WTC11 (cell line): ENCODE measurements at regions not wholly inside any gene's neighbourhood (a gene's known extent, or its start where the extent isn't known, plus 50 kb on each side); places are given as distances from the start of the nearest gene placed in this dataset.

Experiments
- ATAC-seq: fragments of 200-7000 bp; cut with Tn5 transposase; 2 replicates; pipeline ENCODE4 v1.10.0; 2021; ENCODE audit warnings: mild to moderate bottlenecking, moderate library complexity
- CTCF ChIA-PET: fragments of 300-600 bp; sonication (Branson Sonifier 250); formaldehyde crosslinking; loops from one replicate; lab custom pipeline; 2021; ENCODE audit warnings: antibody characterized with exemption; lab: Charles Lee
- POLR2A ChIA-PET: fragments of 350-600 bp; sonication (Branson Sonifier 250); formaldehyde crosslinking; loops from one replicate; lab custom pipeline; 2021; ENCODE audit warnings: antibody characterized with exemption; lab: Charles Lee
- DNase-seq: peaks from one replicate; pipeline ENCODE4 v3.0.0; 2021; ENCODE audit warnings: low spot score
- H3K27ac Mint-ChIP-seq: 2 replicates; pipeline ENCODE4 v1.8.0; 2021; ENCODE audit warnings: mixed read lengths
- H3K27me3 Mint-ChIP-seq: 2 replicates; pipeline ENCODE4 v1.8.0; 2021; ENCODE audit warnings: low read depth, mild to moderate bottlenecking, moderate library complexity, mixed read lengths
- H3K36me3 Mint-ChIP-seq: 2 replicates; pipeline ENCODE4 v1.8.0; 2021; ENCODE audit warnings: mixed read lengths
- H3K4me1 Mint-ChIP-seq: 2 replicates; pipeline ENCODE4 v1.8.0; 2022; ENCODE audit warnings: mixed read lengths
- H3K4me3 Mint-ChIP-seq: 2 replicates; pipeline ENCODE4 v1.8.0; 2021; ENCODE audit warnings: mild to moderate bottlenecking, moderate library complexity, mixed read lengths
- H3K9me3 Mint-ChIP-seq: 2 replicates; pipeline ENCODE4 v1.8.0; 2021; ENCODE audit warnings: mixed read lengths
- ATF1 ChIP-seq: sonication (generic); formaldehyde crosslinking; IDR thresholded peaks from 2 replicates; pipeline ENCODE4 v1.8.1; 2023; ENCODE audit warnings: mild to moderate bottlenecking, moderate library complexity, missing genetic modification reagents
- CBFB ChIP-seq: sonication (generic); formaldehyde crosslinking; IDR thresholded peaks from 2 replicates; pipeline ENCODE4 v1.8.1; 2022; ENCODE audit warnings: mild to moderate bottlenecking, low read depth, missing genetic modification reagents
- CREB1 ChIP-seq: sonication (generic); formaldehyde crosslinking; IDR thresholded peaks from 2 replicates; pipeline ENCODE4 v1.8.0; 2023; ENCODE audit warnings: mild to moderate bottlenecking, missing genetic modification reagents
- EMX1 ChIP-seq: fragments of 250-450 bp; sonication (Bioruptor Pico); IDR thresholded peaks from 2 replicates; pipeline ENCODE4 v1.8.0; 2021; ENCODE audit warnings: mild to moderate bottlenecking
- ESRRA ChIP-seq: sonication (generic); formaldehyde crosslinking; IDR thresholded peaks from 2 replicates; pipeline ENCODE4 v1.8.1; 2022; ENCODE audit warnings: mild to moderate bottlenecking, missing genetic modification reagents, borderline replicate concordance
- GABPB1 ChIP-seq: sonication (generic); formaldehyde crosslinking; IDR thresholded peaks from 2 replicates; pipeline ENCODE4 v1.8.1; 2023; ENCODE audit warnings: mild to moderate bottlenecking, missing genetic modification reagents
- GRHL2 ChIP-seq: fragments of 250-450 bp; sonication (Bioruptor Pico); IDR thresholded peaks from 2 replicates; pipeline ENCODE4 v1.8.0; 2022; ENCODE audit warnings: mild to moderate bottlenecking, moderate library complexity; ENCODE audit not compliant: insufficient replicate concordance, severe bottlenecking
- GTF2I ChIP-seq: fragments of 250-450 bp; sonication (Bioruptor Pico); conservative IDR thresholded peaks from 2 replicates; pipeline ENCODE4 v1.4.0; 2021; ENCODE audit warnings: mild to moderate bottlenecking
- IRF2 ChIP-seq: sonication (generic); formaldehyde crosslinking; IDR thresholded peaks from 2 replicates; pipeline ENCODE4 v1.8.0; 2022; ENCODE audit warnings: low read depth, missing genetic modification reagents, borderline replicate concordance
- MLX ChIP-seq: sonication (generic); formaldehyde crosslinking; IDR thresholded peaks from 2 replicates; pipeline ENCODE4 v1.8.1; 2023; ENCODE audit warnings: mild to moderate bottlenecking, missing genetic modification reagents, moderate library complexity
- MYBL2 ChIP-seq: sonication (generic); formaldehyde crosslinking; IDR thresholded peaks from 2 replicates; pipeline ENCODE4 v1.8.1; 2023; ENCODE audit warnings: mild to moderate bottlenecking, moderate library complexity, missing genetic modification reagents
- NR1H2 ChIP-seq: sonication (generic); formaldehyde crosslinking; IDR thresholded peaks from 2 replicates; pipeline ENCODE4 v1.9.0; 2021; ENCODE audit warnings: mild to moderate bottlenecking, moderate library complexity, missing genetic modification reagents
- NR3C1 ChIP-seq: sonication (generic); formaldehyde crosslinking; conservative IDR thresholded peaks from 2 replicates; pipeline ENCODE4 v1.8.1; 2023; ENCODE audit warnings: low read depth, mild to moderate bottlenecking, missing genetic modification reagents
- OVOL2 ChIP-seq: fragments of 250-450 bp; sonication (Bioruptor Pico); IDR thresholded peaks from 2 replicates; pipeline ENCODE4 v1.9.0; 2021; ENCODE audit warnings: mild to moderate bottlenecking, borderline replicate concordance
- RORB ChIP-seq: fragments of 250-450 bp; sonication (Bioruptor Pico); IDR thresholded peaks from 2 replicates; pipeline ENCODE4 v1.9.0; 2021; ENCODE audit warnings: mild to moderate bottlenecking
- SMAD3 ChIP-seq: sonication (generic); formaldehyde crosslinking; IDR thresholded peaks from 2 replicates; pipeline ENCODE4 v1.8.0; 2022; ENCODE audit warnings: missing genetic modification reagents, mild to moderate bottlenecking, borderline replicate concordance
- SOX15 ChIP-seq: fragments of 250-450 bp; sonication (Bioruptor Pico); IDR thresholded peaks from 2 replicates; pipeline ENCODE4 v1.9.0; 2021; ENCODE audit warnings: mild to moderate bottlenecking
- SP1 ChIP-seq: sonication (generic); formaldehyde crosslinking; conservative IDR thresholded peaks from 2 replicates; pipeline ENCODE4 v1.8.1; 2022; ENCODE audit warnings: missing genetic modification reagents
- TEAD4 ChIP-seq: sonication (generic); formaldehyde crosslinking; IDR thresholded peaks from 2 replicates; pipeline ENCODE4 v1.8.0; 2022; ENCODE audit warnings: mild to moderate bottlenecking, missing genetic modification reagents
- ZBTB43 ChIP-seq: sonication (generic); formaldehyde crosslinking; IDR thresholded peaks from 2 replicates; pipeline ENCODE4 v1.8.1; 2023; ENCODE audit warnings: mild to moderate bottlenecking, missing genetic modification reagents
- ZNF317 ChIP-seq: sonication (generic); formaldehyde crosslinking; IDR thresholded peaks from 2 replicates; pipeline ENCODE4 v1.8.1; 2023; ENCODE audit warnings: low read depth, mild to moderate bottlenecking, moderate library complexity, missing genetic modification reagents, borderline replicate concordance
- ZNF396 ChIP-seq: fragments of 250-450 bp; sonication (Bioruptor Pico); IDR thresholded peaks from 2 replicates; pipeline ENCODE4 v1.8.0; 2021; ENCODE audit warnings: mild to moderate bottlenecking, moderate library complexity, borderline replicate concordance
- ZNF416 ChIP-seq: fragments of 250-450 bp; sonication (Bioruptor Pico); IDR thresholded peaks from 2 replicates; pipeline ENCODE4 v1.9.0; 2021; ENCODE audit warnings: mild to moderate bottlenecking, inconsistent platforms
- TF ChIP-seq, protein P1 (sequence below): fragments of 250-450 bp; sonication (Bioruptor Pico); IDR thresholded peaks from 2 replicates; pipeline ENCODE4 v2.1.2; 2022; ENCODE audit warnings: mild to moderate bottlenecking, moderate library complexity
- TF ChIP-seq, protein P2 (sequence below): sonication (generic); formaldehyde crosslinking; IDR thresholded peaks from 2 replicates; pipeline ENCODE4 v1.8.1; 2022; ENCODE audit warnings: low read depth, mild to moderate bottlenecking, moderate library complexity, missing genetic modification reagents, borderline replicate concordance

- TF ChIP-seq SOX15 (CRISPR knock-in tag), result no peak
- TF ChIP-seq CREB1 (CRISPR knock-in tag), result no peak
- TF ChIP-seq TEAD4 (CRISPR knock-in tag), result no peak
These were observed 164.5 kb upstream of the EGFLAM start (continued) for GRCh38 chr5:38093855-38094254.

- no peak for TF ChIP-seq ATF1
- TF ChIP-seq, protein P1, sequence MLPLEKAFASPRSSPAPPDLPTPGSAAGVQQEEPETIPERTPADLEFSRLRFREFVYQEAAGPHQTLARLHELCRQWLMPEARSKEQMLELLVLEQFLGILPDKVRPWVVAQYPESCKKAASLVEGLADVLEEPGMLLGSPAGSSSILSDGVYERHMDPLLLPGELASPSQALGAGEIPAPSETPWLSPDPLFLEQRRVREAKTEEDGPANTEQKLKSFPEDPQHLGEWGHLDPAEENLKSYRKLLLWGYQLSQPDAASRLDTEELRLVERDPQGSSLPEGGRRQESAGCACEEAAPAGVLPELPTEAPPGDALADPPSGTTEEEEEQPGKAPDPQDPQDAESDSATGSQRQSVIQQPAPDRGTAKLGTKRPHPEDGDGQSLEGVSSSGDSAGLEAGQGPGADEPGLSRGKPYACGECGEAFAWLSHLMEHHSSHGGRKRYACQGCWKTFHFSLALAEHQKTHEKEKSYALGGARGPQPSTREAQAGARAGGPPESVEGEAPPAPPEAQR (CRISPR knock-in tag), result no peak
- no peak for TF ChIP-seq ESRRA (CRISPR knock-in tag)
- no peak for TF ChIP-seq NR1H2
- TF ChIP-seq ZBTB43 (CRISPR knock-in tag), result no peak
- no peaks in the 10 kb centered on the region for H3K27me3 Mint-ChIP-seq
- H3K4me1 Mint-ChIP-seq, result 0 out of 2 replicates have a peak, but pooled peaks cover 3% of the 10 kb centered on the region
- H3K4me3 Mint-ChIP-seq, result no peak overlapping the region
- peaks cover 3% of the 10 kb centered on the region; the same call in 1 of the 2 replicates for H3K9me3 Mint-ChIP-seq
- CTCF ChIA-PET, result no interaction called here
- POLR2A ChIA-PET, result no interaction called here
- no peak for DNase-seq
- ATAC-seq, result no peak
- H3K27ac Mint-ChIP-seq, result no peak overlapping the region
- no peaks in the 10 kb centered on the region for H3K36me3 Mint-ChIP-seq
These were observed 171.6 kb upstream of the EGFLAM start for GRCh38 chr5:38086777-38087176.

DNA sequence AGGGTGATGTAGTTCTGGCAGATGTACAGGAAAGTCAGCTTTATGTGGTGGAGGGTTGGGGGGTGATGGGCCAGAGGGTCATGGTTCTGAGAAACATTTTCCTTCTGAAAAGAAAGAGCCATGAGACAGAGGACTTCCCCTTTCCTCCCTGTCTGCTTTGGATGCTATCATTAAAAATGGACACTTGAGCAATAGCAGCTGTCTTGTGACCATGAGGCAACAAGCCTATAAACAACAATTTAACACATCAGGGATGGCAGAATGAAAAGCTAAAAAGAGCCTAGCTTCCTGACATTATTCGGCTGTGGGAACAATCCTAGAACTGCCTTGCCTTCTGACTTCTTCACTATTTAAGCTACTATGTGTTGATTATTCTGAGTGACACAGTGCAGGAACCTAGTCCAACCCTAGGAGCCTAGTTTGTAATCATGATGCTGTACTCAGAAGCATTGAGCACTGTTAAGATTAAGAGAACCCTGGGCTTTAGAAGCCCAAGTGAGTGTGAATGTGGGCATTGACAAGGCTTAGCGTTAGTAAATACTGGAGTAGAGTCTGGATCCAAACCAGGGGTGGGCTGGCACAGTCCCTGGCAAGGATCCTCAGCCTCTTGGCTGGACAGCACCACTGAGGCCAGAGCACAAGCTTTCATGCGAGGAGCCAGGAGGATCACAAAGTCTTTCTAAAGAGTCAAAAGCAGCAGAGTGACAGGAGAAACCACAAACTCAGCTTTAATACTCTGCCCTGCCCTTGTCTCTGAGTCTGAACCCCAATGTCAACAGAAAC, 178.5 kb upstream of the EGFLAM start:
- Mint-ChIP-seq H3K4me1 (no peaks in the 10 kb centered on the region), H3K27me3 (no peaks in the 10 kb centered on the region; the same call in 1 of the 2 replicates), H3K4me3 (no peak overlapping the region), H3K27ac (no peak overlapping the region), H3K36me3 (no peaks in the 10 kb centered on the region), H3K9me3 (peaks cover 7% of the 10 kb centered on the region; the same call in 1 of the 2 replicates)
- CTCF ChIA-PET, result no interaction called here
- TF ChIP-seq GRHL2 (no peak), NR1H2 (no peak), CBFB (no peak), IRF2 (CRISPR knock-in tag) (no peak), MLX (CRISPR knock-in tag) (no peak), ZNF396 (CRISPR knock-in tag) (no peak)
- DNase-seq (no peak), ATAC-seq (no peak)
- POLR2A ChIA-PET, result no interaction called here

- no peaks in the 10 kb centered on the region; the same call in 1 of the 2 replicates for H3K27me3 Mint-ChIP-seq
- ATAC-seq (no peak), DNase-seq (no peak)
- H3K27ac Mint-ChIP-seq, result no peak overlapping the region
- POLR2A ChIA-PET, result no interaction called here
- H3K4me3 Mint-ChIP-seq, result no peak overlapping the region
- H3K4me1 Mint-ChIP-seq, result no peaks in the 10 kb centered on the region
- H3K9me3 Mint-ChIP-seq, result peaks cover 7% of the 10 kb centered on the region; the same call in 1 of the 2 replicates
- no peaks in the 10 kb centered on the region for H3K36me3 Mint-ChIP-seq
- CTCF ChIA-PET, result no interaction called here
- TF ChIP-seq OVOL2 (CRISPR knock-in tag) (no peak), SMAD3 (CRISPR knock-in tag) (no peak), ZNF416 (CRISPR knock-in tag) (no peak), GRHL2 (no peak), TEAD4 (CRISPR knock-in tag) (no peak), SOX15 (CRISPR knock-in tag) (no peak), EMX1 (no peak), GABPB1 (no peak), NR3C1 (no peak), RORB (CRISPR knock-in tag) (no peak), ZNF317 (CRISPR knock-in tag) (no peak), SP1 (no peak), GTF2I (CRISPR knock-in tag) (no peak), MYBL2 (no peak)
- TF ChIP-seq, protein P2, sequence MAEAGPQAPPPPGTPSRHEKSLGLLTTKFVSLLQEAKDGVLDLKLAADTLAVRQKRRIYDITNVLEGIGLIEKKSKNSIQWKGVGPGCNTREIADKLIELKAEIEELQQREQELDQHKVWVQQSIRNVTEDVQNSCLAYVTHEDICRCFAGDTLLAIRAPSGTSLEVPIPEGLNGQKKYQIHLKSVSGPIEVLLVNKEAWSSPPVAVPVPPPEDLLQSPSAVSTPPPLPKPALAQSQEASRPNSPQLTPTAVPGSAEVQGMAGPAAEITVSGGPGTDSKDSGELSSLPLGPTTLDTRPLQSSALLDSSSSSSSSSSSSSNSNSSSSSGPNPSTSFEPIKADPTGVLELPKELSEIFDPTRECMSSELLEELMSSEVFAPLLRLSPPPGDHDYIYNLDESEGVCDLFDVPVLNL (CRISPR knock-in tag), result no peak
These were observed 180.2 kb upstream of the EGFLAM start for GRCh38 chr5:38078161-38078560.
